ENCODE measurements at regions not wholly inside any gene's neighbourhood (a gene's known extent, or its start where the extent isn't known, plus 50 kb on each side); places are given as distances from the start of the nearest gene placed in this dataset.

DNA sequence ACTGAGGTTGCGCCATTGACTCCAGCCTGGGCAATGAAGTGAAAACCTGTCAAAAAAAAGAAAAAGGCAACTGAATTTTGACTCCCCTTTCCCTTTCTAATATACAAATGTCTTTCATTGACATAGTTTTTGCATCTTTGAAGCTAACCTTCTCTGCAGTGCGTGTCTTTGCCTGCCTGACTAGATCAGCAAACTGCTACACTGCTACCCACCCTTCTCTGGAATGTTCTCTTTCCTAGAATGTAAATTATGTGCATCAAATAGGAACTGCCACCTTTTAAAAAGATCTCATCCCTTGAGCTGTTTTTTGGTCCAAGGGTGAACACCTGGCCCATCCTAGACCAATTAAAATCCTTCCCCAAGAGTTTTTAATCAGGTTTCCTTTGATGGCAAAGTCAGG is 127.6 kb downstream of the SLC28A3 start:
- no peak for DNase-seq
- H3K14ac ChIP-seq (replicated peaks; ENCODE audit: low read depth, low read length) = no peak overlapping the region
- no peak overlapping the region for H3K4ac ChIP-seq (ENCODE audit: low read depth, low read length)
- no peak overlapping the region for H2BK120ac ChIP-seq (ENCODE audit: low read depth, low read length)
- H2AK9ac ChIP-seq (replicated peaks; ENCODE audit: low read depth, low read length, poor library complexity) = no peak overlapping the region
- in situ Hi-C loops (cut with MboI; ENCODE audit: low sequenced_read_pairs) = no loop called here
- dilution Hi-C loops (cut with HindIII; ENCODE audit: low sequenced_read_pairs, unreplicated experiment) = no loop called here
- no CpG with 5 or more reads among the region's 2 CpGs for WGBS, 2 experiments (ENCODE audit: extremely low coverage in 2 of 2, insufficient read length in 1 of 2)
- no peaks in the 10 kb centered on the region for H3K9me3 ChIP-seq (ENCODE audit: control insufficient read depth, insufficient read depth, low read length)
- no peak overlapping the region for H2BK20ac ChIP-seq (ENCODE audit: low read depth, low read length)
- no peak for TF ChIP-seq MXI1 (IDR thresholded peaks at IDR 0.05; ENCODE audit: borderline replicate concordance, low read depth, low read length)
- no peak for TF ChIP-seq RCOR1 (IDR thresholded peaks at IDR 0.05; ENCODE audit: insufficient replicate concordance, low read length)
- TF ChIP-seq MAFK (IDR thresholded peaks at IDR 0.05; ENCODE audit: low read depth, low read length) = no peak
- TF ChIP-seq, protein P1, sequence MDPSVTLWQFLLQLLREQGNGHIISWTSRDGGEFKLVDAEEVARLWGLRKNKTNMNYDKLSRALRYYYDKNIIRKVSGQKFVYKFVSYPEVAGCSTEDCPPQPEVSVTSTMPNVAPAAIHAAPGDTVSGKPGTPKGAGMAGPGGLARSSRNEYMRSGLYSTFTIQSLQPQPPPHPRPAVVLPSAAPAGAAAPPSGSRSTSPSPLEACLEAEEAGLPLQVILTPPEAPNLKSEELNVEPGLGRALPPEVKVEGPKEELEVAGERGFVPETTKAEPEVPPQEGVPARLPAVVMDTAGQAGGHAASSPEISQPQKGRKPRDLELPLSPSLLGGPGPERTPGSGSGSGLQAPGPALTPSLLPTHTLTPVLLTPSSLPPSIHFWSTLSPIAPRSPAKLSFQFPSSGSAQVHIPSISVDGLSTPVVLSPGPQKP (IDR thresholded peaks at IDR 0.05; ENCODE audit: borderline replicate concordance, low read depth, low read length) = no peak
- TF ChIP-seq SMC3 (IDR thresholded peaks at IDR 0.05; ENCODE audit: low read depth, low read length) = no peak
- H2BK15ac ChIP-seq (ENCODE audit: low read depth, low read length) = no peak overlapping the region
- ChIA-PET CTCF (no interaction called here), POLR2A (ENCODE audit: unreplicated experiment) (no interaction called here)
- H3K18ac ChIP-seq (ENCODE audit: low read depth, low read length) = no peak overlapping the region
- no peaks in the 10 kb centered on the region for H4K20me1 ChIP-seq (ENCODE audit: insufficient read depth, low read length)
- no peak overlapping the region for H2AFZ ChIP-seq (replicated peaks; ENCODE audit: low read length, poor library complexity)
- no peak overlapping the region for H3K56ac ChIP-seq (ENCODE audit: extremely low read depth, insufficient read depth, low read length)
- no TSS peak for BruUV-seq (replicated peaks)
- no peak for ATAC-seq (ENCODE audit: low read depth)
- no peak overlapping the region for H3K27ac ChIP-seq (ENCODE audit: insufficient read depth, low read length)
- H3K9ac ChIP-seq (ENCODE audit: low read depth, low read length) = no peak overlapping the region
- H2AK5ac ChIP-seq (ENCODE audit: low read depth, low read length) = no peak overlapping the region
- H4K5ac ChIP-seq (ENCODE audit: low read depth, low read length) = no peak overlapping the region
- no peak overlapping the region for H3K23ac ChIP-seq (ENCODE audit: low read depth, low read length)
- H3K36me3 ChIP-seq (ENCODE audit: control insufficient read depth, insufficient read depth, low read length) = no peaks in the 10 kb centered on the region
- H2BK5ac ChIP-seq (ENCODE audit: low read depth, low read length, poor library complexity, severe bottlenecking) = no peak overlapping the region
- H3K79me1 ChIP-seq (ENCODE audit: low read depth in 1 of 2, low read length in 2 of 2) = no peaks in the 10 kb centered on the region
- H4K91ac ChIP-seq (ENCODE audit: insufficient read depth, low read depth, low read length) = no peak overlapping the region
- H3K9me1 ChIP-seq (ENCODE audit: insufficient read depth, low read length) = no peaks in the 10 kb centered on the region
- no peak overlapping the region for H4K8ac ChIP-seq (ENCODE audit: low read depth in 2 of 2, low read length in 2 of 2)
- no peak overlapping the region for H3K4me3 ChIP-seq (ENCODE audit: insufficient read depth, low read depth, low read length)
- no peak overlapping the region for H3K4me2 ChIP-seq (ENCODE audit: low read depth, low read length)
- intact Hi-C loops (cut with micrococcal nuclease) = no loop called here
- H3K4me1 ChIP-seq (ENCODE audit: control insufficient read depth, insufficient read depth, low read length) = no peaks in the 10 kb centered on the region
- H3K27me3 ChIP-seq (ENCODE audit: control insufficient read depth, insufficient read depth, low read length) = no peaks in the 10 kb centered on the region; the same call in 1 of the 2 replicates
